NCI-H82 treated with DMSO at 0.1 percent for 48 hours (cell line): ENCODE measurements at regions not wholly inside any gene's neighbourhood (a gene's known extent, or its start where the extent isn't known, plus 50 kb on each side); places are given as distances from the start of the nearest gene placed in this dataset.
A peak's percentile ranks its signal among the peaks of the same experiment; 100 is the strongest.

ENCODE experiments used
- DNase-seq: peaks from one replicate; lab custom pipeline; 2025; ENCODE audit not compliant: unreplicated experiment; lab: John Stamatoyannopoulos, UW

DNA sequence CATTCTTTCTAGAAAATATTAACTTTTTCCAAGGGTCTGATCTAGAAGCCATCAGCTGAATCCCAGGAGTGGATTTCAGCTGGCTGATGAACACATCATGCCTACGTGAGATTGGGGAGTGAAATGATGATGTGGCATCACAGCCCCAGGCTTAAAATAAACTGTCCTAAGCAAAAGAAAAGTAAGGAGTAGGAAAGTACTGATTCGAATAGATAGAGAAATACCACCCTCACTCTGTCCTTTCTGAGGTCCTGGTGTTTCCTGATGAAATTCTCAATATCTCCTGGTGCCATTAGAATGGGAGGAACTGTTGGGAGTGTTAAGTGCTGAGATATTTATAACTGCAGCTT is 376.8 kb upstream of the SEMA6D start:
- no peak for DNase-seq

DNA sequence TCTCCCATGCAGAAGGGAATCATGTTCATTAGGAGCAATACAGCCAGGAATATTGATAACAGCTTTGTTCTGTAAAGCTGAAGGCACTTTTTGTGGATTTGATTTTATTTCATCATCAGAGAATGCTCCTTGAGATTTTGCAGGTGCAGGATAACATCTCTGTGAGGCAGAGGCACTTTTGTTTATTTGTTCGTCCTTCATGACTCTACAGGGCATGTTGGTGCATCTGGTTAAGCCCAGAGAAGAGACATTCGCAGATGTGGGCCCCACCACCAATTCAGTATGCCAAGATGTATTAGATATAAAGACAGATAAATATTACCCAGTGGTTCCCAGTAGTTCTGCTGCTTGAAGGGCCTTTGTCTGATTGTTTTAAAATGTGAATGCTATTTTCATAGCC is 368.1 kb upstream of the SEMA6D start:
- no peak for DNase-seq

DNA sequence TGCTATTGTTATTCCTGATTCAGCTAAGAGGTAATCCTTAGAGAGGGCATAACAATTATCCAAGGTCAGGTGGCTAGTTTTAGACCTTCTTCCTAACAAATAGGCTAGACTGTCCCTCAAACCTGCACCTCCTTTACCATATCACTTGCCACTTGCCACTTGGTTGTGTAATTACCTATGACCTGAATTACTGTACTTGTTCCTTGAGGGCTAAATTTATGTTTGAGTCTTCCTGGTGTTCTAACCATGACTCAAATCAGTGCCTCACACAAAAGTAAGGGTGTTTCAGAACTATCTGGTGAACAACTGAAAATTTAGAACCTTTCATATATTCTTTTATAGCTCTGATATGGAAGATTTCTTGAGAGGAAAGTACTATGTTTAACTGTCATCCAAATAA is 365.8 kb upstream of the SEMA6D start:
- no peak for DNase-seq

DNA sequence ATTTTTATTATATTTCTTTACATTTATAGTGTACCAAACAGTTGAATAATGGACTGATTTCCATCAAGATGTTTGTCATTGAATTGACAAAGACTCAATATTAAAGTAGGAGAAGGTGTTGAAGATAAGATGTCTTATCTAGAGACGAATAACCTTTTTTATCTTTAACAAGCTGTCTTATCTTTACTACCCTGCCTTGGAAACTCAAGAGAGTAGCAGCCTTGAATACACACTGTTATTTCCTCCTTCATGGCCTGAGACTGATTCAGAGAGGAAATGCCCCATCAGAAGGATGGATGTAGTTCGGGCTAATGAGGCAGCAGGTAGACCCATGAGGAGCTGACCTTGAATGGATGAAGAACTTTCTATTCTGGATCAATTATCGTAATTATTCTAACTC is 365.1 kb upstream of the SEMA6D start:
- no peak for DNase-seq

DNA sequence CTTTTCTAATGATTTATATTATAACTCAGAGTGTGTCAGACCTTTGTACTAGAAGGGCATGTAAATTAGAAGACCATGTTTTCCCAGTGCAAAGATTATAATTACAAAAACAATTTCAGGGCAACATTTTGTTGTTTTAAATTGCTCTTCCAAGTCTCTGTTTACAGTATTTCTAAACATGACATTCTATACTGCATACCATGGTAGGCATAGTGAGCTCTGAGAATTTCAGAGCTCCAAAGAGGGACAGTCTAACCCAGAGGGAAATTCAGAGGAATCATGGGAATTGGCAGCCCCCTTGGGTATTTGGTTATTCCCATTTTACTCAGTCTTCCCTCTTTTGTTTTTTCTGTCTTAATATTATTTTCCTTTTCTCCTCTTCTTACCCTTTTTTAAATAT is 361.5 kb upstream of the SEMA6D start:
- DNase-seq = no peak

DNA sequence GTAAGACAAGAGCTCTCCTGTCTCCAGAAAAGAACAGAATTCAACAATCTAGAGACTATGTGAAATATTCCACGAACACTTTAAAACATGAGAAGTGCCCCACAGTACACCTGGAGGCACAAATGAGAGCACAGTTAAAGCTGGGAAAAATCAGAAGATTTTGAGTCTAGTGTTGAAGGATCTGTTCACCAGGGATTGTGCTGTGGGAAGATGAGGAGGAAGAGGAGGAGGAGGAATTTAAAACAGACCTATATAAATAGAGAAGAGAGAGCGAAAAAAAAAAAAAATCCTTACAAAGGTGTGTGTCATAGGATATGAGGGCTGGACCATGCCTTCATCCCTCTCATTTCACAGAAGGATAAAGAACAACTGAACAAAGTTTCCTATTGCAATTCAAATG is 361.0 kb upstream of the SEMA6D start:
- DNase-seq = no peak

DNA sequence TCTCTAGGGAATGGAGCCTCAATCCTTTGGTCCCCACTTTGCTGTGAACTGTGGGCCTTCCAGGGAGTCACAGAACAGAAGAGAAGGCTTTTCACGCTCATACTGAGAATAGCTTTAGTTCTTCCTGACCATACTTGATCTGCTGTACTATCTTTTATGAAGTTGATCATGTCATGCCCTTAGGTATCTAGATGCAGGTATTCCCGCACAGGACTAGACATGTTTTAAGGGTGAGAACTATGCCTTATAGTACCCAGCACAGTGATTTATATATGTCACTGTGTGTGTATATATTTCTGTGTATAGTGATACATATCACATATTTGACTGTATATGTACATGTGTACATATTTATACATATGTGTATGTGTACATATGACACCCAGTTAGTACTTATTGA is 358.4 kb upstream of the SEMA6D start:
- no peak for DNase-seq

DNA sequence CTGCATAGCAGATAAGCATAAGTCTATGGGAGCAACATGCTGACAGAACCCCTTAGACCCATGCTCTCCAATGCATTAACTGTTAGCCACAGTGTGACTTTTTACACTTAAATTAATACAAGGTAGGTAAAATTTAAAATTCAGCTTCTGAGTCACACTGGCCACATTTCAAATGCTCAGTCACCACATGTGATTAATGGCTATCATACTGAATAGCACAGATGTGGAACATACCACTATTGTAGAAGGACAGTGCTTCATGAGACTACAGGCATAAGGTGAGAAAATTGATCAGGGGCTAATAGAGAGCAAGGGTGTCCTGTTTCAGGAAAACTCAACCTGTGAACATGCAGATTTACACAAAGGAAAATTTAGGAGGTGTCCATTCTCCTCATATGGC is 357.0 kb upstream of the SEMA6D start:
- no peak for DNase-seq

DNA sequence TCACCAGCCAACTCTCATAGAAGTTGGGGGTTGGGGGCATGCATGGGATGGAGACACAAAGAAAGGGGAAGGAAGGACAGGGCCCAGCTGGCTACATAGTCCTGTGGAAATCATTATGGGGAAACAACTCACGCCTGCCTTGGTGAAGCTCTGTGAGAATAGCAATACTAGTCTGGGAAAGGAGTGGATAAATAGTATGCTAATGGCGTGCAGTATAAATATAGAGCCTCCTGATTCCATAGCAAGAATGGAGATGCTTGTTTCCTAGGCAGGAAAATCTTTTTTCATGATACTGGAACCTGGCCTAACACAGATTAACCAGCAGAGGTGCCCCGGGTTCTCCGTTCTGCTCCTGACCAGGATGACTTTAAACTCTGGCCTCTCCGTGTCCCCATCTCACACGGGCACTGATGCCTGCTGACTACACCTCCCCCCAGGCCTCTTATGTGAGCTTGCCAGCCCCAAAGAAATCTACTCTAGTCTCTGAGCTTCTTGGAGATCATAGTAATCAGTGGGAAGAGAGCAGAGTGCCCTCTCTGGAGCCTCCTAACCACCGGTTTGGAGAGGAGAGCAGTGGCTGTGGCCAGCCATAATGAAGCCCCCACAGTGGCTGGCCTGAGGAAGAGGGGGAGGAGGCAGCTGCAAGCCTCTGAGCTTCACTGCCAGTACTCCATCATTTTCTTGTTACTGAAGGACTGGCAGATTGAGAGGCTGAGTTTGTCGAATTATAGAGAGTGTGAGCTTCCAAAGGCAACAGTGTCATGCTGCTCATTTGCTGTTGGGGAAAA is 355.0 kb upstream of the SEMA6D start:
- DNase-seq = no peak

DNA sequence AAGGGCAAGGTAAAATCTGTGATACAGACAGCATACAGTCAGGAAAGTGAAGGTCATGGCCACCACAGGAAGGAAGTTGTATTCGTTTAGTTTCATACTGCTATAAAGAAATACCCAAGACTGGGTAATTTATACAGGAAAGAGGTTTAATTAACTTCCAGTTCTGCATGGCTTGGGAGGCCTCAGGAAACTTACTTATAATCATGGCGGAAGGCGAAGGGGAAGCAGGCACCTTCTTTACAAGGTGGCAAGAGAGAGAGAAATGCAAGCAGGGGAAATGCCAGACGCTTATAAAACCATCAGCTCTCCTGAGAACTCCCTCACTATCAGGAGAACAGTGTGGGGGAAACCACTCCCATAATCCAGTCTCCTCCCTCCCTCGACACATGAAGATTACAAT is 353.7 kb upstream of the SEMA6D start:
- DNase-seq = no peak

DNA sequence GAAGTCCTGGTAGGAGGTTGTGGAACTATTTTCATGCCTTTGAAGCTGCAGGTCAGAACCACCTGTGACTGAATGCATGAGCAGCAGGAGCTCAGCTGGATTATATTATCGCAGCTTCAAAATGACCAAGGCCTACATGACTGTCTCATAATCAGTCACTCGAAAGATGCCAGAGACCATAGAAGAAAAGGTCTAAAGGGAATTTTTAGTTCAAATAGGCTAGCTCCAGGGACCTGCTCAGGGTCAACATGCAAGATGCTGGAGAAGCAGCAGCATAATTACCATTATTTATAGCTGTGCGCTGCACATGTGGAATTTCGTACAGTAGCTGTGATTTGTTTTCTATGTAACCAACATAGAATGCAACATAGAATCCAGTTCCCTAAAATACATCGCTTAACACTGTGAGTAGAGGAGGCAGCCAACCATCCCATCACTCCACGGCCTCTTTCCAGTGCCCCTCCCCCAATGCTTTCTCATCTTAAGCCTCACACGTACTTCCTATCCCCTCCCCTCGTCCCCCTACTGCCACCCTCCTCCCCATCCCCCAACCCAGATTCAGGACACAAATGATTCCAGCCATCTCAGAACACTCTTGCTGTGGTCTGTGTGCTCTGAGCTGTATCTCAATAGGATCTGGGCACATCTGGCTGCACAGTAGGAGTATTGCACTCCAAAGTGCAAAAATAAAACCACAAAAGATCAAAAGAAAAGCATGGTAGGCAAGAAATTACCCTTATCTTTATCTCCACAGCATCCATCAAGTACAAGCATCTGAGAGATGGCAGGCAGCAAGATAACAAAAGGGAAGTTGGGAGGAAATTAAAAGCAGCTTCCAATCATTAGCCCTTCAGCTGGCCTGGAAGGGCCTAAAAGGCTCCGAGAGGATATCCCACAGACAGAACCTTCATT is 352.8 kb upstream of the SEMA6D start:
- DNase-seq = no peak

DNA sequence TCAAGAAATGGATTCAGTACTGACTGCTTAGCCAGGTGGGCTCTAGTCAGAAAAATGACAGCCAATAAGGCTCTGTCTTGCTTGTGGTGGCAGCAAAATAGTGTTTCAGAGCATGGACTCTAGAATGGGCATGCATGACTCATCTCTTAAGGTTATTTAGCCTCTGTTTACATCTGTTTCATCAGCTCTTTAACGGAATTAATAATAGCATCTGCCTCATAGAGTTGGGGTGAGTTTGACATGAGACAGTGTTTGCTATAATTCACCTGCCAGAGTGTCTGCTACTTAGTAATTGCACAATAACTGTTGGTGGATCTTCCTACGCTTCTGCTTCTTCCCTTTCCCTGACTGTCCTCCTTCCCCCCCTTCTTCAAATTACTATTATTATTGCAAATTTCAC is 350.4 kb upstream of the SEMA6D start:
- DNase-seq = no peak

DNA sequence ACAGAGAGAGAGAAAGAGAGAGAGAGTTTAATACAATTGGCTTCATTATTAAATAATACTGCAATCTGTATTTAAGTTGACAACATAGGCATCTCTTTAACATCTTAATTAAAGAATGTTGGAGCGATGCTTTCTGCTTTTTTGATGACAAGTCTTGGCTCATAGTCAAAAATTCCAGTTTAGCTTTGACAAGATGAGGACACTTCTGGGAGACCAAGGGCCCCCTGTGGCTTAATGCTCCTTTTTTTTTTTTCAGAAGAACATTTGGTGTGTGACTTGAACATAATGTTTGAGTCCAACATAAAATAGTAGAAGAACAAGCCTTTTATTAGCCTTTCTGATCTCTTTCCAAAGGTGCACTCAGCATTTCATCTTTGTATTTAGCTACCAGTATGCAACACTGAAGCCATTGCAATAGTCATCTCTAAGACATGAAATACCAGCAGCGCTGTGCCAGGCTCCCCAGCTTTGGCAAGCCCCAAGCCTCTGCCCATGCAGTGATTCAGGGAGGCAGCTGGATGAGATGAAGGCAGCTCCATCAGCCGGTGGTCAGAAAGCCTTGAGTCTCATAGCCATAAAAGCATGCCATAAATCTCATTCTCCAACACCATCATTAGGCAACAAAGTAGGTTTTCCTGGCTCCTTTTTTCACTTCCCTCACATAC is 349.4 kb upstream of the SEMA6D start:
- DNase-seq = no peak

DNA sequence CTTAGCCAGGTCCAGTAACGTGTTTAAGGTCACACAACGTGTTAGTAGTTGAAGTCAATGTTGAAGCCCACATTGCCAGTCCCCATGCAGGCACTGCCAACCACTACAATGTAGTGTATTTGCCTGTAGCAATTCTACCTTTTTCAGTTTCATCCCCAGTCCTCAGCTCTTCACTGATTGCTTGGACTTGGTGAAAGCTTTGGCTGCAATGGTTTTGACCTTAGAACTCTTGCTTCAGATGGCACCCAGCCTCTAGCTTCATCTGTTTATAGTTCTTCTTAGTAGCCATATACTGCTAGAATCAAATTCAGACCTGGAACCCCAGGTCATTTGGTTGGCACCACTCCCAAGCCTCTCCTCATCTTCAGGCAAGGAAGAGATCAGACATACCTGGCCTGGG is 345.4 kb upstream of the SEMA6D start:
- no peak for DNase-seq

DNA sequence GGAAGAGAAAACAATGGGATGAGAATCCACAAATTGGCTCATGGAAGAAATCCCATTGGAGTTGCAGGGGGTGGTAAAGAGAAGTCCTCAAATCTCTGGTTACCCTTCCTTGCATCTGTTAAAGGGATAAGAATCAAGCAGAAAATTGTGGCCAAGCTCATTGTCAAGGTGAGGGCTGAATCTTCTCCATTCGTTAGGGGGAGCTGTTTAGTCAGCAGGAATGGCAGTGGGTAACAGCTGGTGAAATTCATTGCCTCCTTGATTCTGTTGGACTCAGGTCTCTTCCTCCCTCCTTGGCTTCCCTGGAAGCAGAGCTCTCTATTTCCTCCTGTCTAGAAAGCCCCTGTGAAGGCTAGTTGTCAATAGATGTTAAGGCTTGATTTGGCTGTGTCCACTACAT is 343.1 kb upstream of the SEMA6D start:
- DNase-seq = peak; percentile 88

DNA sequence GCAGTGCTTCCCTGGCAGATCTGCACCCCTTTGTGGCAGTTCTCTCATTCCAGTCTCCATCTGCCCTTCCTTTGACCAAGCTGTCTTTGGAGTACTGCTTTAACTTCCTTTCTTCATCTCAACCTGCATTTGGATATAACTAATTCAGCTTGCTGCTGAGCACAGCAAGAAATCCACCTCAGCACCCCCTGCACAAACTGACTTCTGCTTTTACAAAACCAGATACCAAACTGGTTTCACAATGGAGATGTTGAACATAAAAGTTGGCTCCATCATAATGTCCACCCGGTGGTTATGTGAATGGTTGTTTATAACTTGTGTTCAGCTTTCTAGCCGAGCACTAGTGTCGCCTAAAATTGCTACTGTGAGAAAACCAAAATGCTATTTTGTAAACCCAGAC is 341.1 kb upstream of the SEMA6D start:
- DNase-seq = no peak

DNA sequence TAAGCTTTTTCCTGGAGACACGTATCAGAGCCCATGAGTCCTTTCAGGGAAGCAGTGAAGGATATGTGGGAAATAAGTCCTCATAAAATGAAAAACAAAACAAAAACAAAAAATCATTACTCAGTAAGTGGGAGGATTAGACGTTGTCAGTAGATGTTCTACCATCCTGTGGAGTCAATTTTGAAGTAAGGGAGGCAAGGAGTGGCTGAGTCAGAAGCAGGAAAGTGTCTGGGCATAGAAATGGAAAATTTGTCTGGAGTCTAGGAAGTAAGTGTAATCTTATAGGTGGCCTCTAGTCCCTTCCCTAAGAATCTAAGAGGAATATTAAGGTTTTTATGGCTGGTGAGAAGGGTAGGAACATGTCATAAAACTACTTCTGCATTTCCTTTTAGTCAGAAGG is 339.8 kb upstream of the SEMA6D start:
- DNase-seq = no peak

DNA sequence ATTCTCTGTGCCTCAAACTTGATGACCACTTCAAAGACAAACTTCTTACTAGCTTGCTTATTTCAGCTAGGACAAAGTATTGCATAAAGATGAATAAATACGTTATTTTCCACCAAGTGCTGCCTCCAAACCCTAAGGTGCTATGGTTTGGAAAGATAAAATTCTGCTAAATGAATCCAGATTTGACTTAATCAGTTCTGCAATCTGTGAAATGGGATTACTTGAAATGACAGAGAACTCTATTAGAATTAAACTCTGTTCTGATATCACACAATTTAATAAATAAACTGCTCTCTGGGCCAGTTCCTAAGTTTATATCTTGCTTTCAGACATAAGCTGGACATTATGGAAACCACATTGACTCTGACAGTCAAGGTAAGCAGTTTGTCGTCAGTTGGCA is 338.8 kb upstream of the SEMA6D start:
- DNase-seq = no peak

DNA sequence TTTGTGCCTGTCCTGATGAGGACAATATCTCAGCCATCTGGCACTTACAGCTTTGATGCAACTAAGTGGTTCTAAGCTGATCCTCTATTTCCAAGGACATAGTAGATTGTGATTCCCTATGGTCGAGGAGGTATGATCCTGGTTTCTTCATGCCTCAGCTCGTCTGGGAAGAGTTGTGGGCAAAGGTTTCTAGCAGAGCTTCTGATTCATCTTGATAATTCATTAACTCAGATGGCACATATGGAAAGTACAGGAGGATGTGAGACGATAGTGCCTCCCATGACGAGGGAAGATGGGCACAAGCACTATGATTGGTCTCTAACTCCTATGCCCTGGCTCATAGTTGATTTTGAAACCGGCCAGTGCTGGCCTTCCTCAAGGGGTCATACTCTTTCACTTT is 334.2 kb upstream of the SEMA6D start:
- DNase-seq = peak; percentile 94

DNA sequence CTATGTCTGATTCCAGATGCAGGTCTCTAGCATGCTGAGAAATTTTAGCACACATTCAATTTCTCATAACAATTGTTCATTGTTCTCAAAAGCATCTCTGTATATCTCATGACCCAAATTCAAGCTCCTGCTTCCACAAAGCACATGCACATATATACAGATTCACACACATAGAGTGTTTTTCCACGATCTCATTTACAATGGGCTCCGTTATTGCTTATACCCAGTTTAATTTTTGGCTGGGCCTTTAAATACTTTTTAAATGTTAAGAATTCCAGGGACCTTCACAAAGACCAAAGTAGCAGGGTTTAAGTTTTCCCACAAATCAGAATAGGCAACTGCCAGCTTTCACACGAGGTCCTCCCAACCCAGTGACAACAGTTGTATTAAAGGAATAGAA is 333.5 kb upstream of the SEMA6D start:
- no peak for DNase-seq

DNA sequence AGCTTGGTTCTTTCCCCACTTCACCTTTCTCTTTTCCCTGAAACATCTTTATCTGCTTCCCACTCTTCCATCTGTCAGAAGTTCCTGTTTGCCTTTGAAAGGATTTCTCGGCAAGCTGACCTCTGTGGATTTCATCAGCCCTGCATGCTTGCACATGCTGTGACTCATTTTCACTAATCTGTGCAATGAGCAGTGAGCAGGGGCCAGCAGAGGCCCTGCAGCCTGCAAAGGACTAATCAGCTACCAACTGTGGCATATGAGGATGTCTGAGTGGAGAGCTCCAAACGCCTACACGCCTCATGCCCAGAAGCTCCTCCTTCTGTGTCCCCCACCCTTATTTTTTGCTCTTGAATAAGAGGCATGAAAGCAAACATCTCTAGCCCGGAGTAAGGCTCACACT is 333.0 kb upstream of the SEMA6D start:
- DNase-seq = peak; percentile 87

DNA sequence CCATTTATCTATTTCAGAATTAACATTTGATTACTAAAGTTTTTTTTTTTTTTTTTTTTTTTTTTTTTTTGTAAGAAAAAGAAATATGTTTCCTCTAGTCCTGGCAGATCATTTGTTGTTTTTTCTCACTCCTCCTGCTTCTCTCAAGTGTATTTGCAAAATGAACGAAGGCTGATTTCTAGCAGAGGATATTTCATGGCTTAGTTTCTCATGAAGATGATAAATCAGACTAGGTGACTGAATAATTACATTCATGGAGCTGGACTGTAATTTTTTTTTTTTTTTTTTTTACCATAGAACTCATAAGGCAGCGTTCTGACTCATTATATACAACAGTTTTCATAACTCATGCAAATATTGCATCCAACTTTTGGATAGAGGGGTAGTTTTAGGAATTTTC is 332.5 kb upstream of the SEMA6D start:
- no peak for DNase-seq
